Activated T-helper 17 cell treated with anti-CD3 and anti-CD28 coated beads, Interleukin-2, amount 50 U/mL, for 72 hours (primary cell): ENCODE measurements at regions not wholly inside any gene's neighbourhood (a gene's known extent, or its start where the extent isn't known, plus 50 kb on each side); places are given as distances from the start of the nearest gene placed in this dataset.
"Not testable (repeated sequence)": the region's sequence is repeated elsewhere in the genome, so short reads cannot be mapped to it uniquely, and the experiment has no call there.

ENCODE experiments used
- ATAC-seq: fragments of 150-1000 bp; cut with Tn5 transposase; replicated peaks from 2 replicates; pipeline ENCODE4 v1.10.0; 2021; ENCODE audit warnings: mild to moderate bottlenecking, moderate library complexity
- H3K27ac Mint-ChIP-seq: one replicate; pipeline ENCODE4 v1.8.0; 2022; ENCODE audit warnings: mixed read lengths
- H3K27me3 Mint-ChIP-seq: one replicate; pipeline ENCODE4 v1.8.0; 2022; ENCODE audit warnings: mixed read lengths
- H3K36me3 Mint-ChIP-seq: one replicate; pipeline ENCODE4 v1.8.0; 2022; ENCODE audit warnings: low read depth, mild to moderate bottlenecking, mixed read lengths
- H3K4me1 Mint-ChIP-seq: one replicate; pipeline ENCODE4 v1.8.0; 2022; ENCODE audit warnings: mixed read lengths
- H3K4me3 Mint-ChIP-seq: one replicate; pipeline ENCODE4 v1.8.0; 2022; ENCODE audit warnings: mild to moderate bottlenecking, mixed read lengths
- H3K9me3 Mint-ChIP-seq: one replicate; pipeline ENCODE4 v1.8.0; 2022; ENCODE audit warnings: mixed read lengths

GRCh38 chr3:78293284-78293683 lies 1253.4 kb downstream of the ROBO2 start:
- Mint-ChIP-seq H3K27ac (no peak overlapping the region), H3K4me1 (no peaks in the 10 kb centered on the region), H3K27me3 (no peaks in the 10 kb centered on the region), H3K9me3 (peaks cover 23% of the 10 kb centered on the region), H3K4me3 (no peak overlapping the region), H3K36me3 (no peaks in the 10 kb centered on the region)
- no peak for ATAC-seq

GRCh38 chr3:78304115-78304514 lies 1264.2 kb downstream of the ROBO2 start:
- no peak for ATAC-seq

GRCh38 chr3:78312851-78313250 lies 1273.0 kb downstream of the ROBO2 start:
- Mint-ChIP-seq H3K36me3 (no peaks in the 10 kb centered on the region), H3K27me3 (no peaks in the 10 kb centered on the region), H3K9me3 (peaks cover 14% of the 10 kb centered on the region), H3K4me1 (no peaks in the 10 kb centered on the region), H3K4me3 (no peak overlapping the region), H3K27ac (no peak overlapping the region)
- ATAC-seq: no peak

More at GRCh38 chr3:78304115-78304514, 1264.2 kb downstream of the ROBO2 start:
- Mint-ChIP-seq H3K27ac (no peak overlapping the region), H3K4me1 (no peaks in the 10 kb centered on the region), H3K9me3 (peaks cover 20% of the 10 kb centered on the region), H3K27me3 (no peaks in the 10 kb centered on the region), H3K36me3 (no peaks in the 10 kb centered on the region), H3K4me3 (no peak overlapping the region)

- Mint-ChIP-seq H3K27ac (no peak overlapping the region), H3K27me3 (no peaks in the 10 kb centered on the region), H3K4me3 (no peak overlapping the region), H3K36me3 (no peaks in the 10 kb centered on the region), H3K4me1 (no peaks in the 10 kb centered on the region), H3K9me3 (peaks cover 14% of the 10 kb centered on the region)
- ATAC-seq: no peak
Measured at GRCh38 chr3:78313332-78313731, 1273.4 kb downstream of the ROBO2 start.

GRCh38 chr3:78314327-78314726 lies 1274.4 kb downstream of the ROBO2 start:
- Mint-ChIP-seq H3K27me3 (no peaks in the 10 kb centered on the region), H3K4me1 (no peaks in the 10 kb centered on the region), H3K9me3 (peaks cover 17% of the 10 kb centered on the region), H3K4me3 (no peak overlapping the region), H3K36me3 (no peaks in the 10 kb centered on the region), H3K27ac (no peak overlapping the region)
- no peak for ATAC-seq

GRCh38 chr3:78317774-78318173 lies 1277.9 kb downstream of the ROBO2 start:
- Mint-ChIP-seq H3K4me1 (no peaks in the 10 kb centered on the region), H3K27ac (no peak overlapping the region), H3K4me3 (no peak overlapping the region), H3K9me3 (peaks cover 10% of the 10 kb centered on the region), H3K36me3 (no peaks in the 10 kb centered on the region), H3K27me3 (no peaks in the 10 kb centered on the region)
- ATAC-seq: no peak

GRCh38 chr3:78322780-78323179 lies 1282.9 kb downstream of the ROBO2 start:
- peaks cover 14% of the 10 kb centered on the region for H3K9me3 Mint-ChIP-seq
- no peak for ATAC-seq
- no peak overlapping the region for H3K4me3 Mint-ChIP-seq
- H3K27ac Mint-ChIP-seq: no peak overlapping the region
- H3K36me3 Mint-ChIP-seq: no peaks in the 10 kb centered on the region
- H3K27me3 Mint-ChIP-seq: no peaks in the 10 kb centered on the region
- no peaks in the 10 kb centered on the region for H3K4me1 Mint-ChIP-seq

- Mint-ChIP-seq H3K36me3 (no peaks in the 10 kb centered on the region), H3K4me3 (no peak overlapping the region), H3K4me1 (no peaks in the 10 kb centered on the region), H3K27ac (no peak overlapping the region), H3K27me3 (no peaks in the 10 kb centered on the region), H3K9me3 (peaks cover 11% of the 10 kb centered on the region)
- ATAC-seq: no peak
Measured at GRCh38 chr3:78337801-78338211, 1297.9 kb downstream of the ROBO2 start.

GRCh38 chr3:78338405-78338804 lies 1298.5 kb downstream of the ROBO2 start:
- ATAC-seq: no peak
- Mint-ChIP-seq H3K4me3 (no peak overlapping the region), H3K27me3 (no peaks in the 10 kb centered on the region), H3K4me1 (no peaks in the 10 kb centered on the region), H3K27ac (no peak overlapping the region), H3K36me3 (no peaks in the 10 kb centered on the region), H3K9me3 (peaks cover 11% of the 10 kb centered on the region)

- Mint-ChIP-seq H3K9me3 (peaks cover 12% of the 10 kb centered on the region), H3K4me1 (no peaks in the 10 kb centered on the region), H3K36me3 (no peaks in the 10 kb centered on the region)
Measured at GRCh38 chr3:78343221-78343620, 1303.3 kb downstream of the ROBO2 start.

GRCh38 chr3:78344267-78344666 lies 1304.4 kb downstream of the ROBO2 start:
- peaks cover 12% of the 10 kb centered on the region for H3K9me3 Mint-ChIP-seq
- H3K36me3 Mint-ChIP-seq, H3K4me3 Mint-ChIP-seq, H3K4me1 Mint-ChIP-seq, H3K27me3 Mint-ChIP-seq, ATAC-seq, H3K27ac Mint-ChIP-seq: not testable (repeated sequence)

More at GRCh38 chr3:78343221-78343620, 1303.3 kb downstream of the ROBO2 start:
- Mint-ChIP-seq H3K4me3 (no peak overlapping the region), H3K27me3 (no peaks in the 10 kb centered on the region), H3K27ac (no peak overlapping the region)
- no peak for ATAC-seq

- Mint-ChIP-seq H3K36me3 (no peaks in the 10 kb centered on the region), H3K9me3 (peaks cover 15% of the 10 kb centered on the region), H3K4me1 (no peaks in the 10 kb centered on the region), H3K27ac (no peak overlapping the region), H3K4me3 (no peak overlapping the region), H3K27me3 (no peaks in the 10 kb centered on the region)
- ATAC-seq: no peak
Measured at GRCh38 chr3:78344918-78345317, 1305.0 kb downstream of the ROBO2 start.

GRCh38 chr3:78347176-78347575 lies 1307.3 kb downstream of the ROBO2 start:
- H3K4me3 Mint-ChIP-seq: no peak overlapping the region
- no peak for ATAC-seq
- no peak overlapping the region for H3K27ac Mint-ChIP-seq
- no peaks in the 10 kb centered on the region for H3K4me1 Mint-ChIP-seq
- no peaks in the 10 kb centered on the region for H3K36me3 Mint-ChIP-seq
- no peaks in the 10 kb centered on the region for H3K27me3 Mint-ChIP-seq
- H3K9me3 Mint-ChIP-seq: peaks cover 18% of the 10 kb centered on the region

- H3K4me1 Mint-ChIP-seq: no peaks in the 10 kb centered on the region
- H3K27ac Mint-ChIP-seq: no peak overlapping the region
- H3K27me3 Mint-ChIP-seq: no peaks in the 10 kb centered on the region
- no peak overlapping the region for H3K4me3 Mint-ChIP-seq
- ATAC-seq: no peak
- peaks cover 18% of the 10 kb centered on the region for H3K9me3 Mint-ChIP-seq
- H3K36me3 Mint-ChIP-seq: no peaks in the 10 kb centered on the region
Measured at GRCh38 chr3:78348664-78349063, 1308.8 kb downstream of the ROBO2 start.

- H3K36me3 Mint-ChIP-seq: no peaks in the 10 kb centered on the region
- peaks cover 16% of the 10 kb centered on the region for H3K9me3 Mint-ChIP-seq
- no peak for ATAC-seq
- H3K4me1 Mint-ChIP-seq: no peaks in the 10 kb centered on the region
- no peaks in the 10 kb centered on the region for H3K27me3 Mint-ChIP-seq
- H3K27ac Mint-ChIP-seq: no peak overlapping the region
- no peak overlapping the region for H3K4me3 Mint-ChIP-seq
Measured at GRCh38 chr3:78349571-78349970, 1309.7 kb downstream of the ROBO2 start.

- no peak overlapping the region for H3K27ac Mint-ChIP-seq
- peaks cover 10% of the 10 kb centered on the region for H3K9me3 Mint-ChIP-seq
- no peak overlapping the region for H3K4me3 Mint-ChIP-seq
- no peak for ATAC-seq
- no peaks in the 10 kb centered on the region for H3K36me3 Mint-ChIP-seq
- no peaks in the 10 kb centered on the region for H3K27me3 Mint-ChIP-seq
- H3K4me1 Mint-ChIP-seq: no peaks in the 10 kb centered on the region
Measured at GRCh38 chr3:78351334-78351733, 1311.4 kb downstream of the ROBO2 start.
